Lower leg skin (tissue), 4 donors: ENCODE measurements at regions not wholly inside any gene's neighbourhood (a gene's known extent, or its start where the extent isn't known, plus 50 kb on each side); places are given as distances from the start of the nearest gene placed in this dataset.

Experiments used
- DNase-seq, 2 donors: peaks; one replicate each; pipeline ENCODE4 v3.0.0-alpha.2; 2019; ENCODE audit warnings: low spot score in 2 of 2
- H3K4me3 ChIP-seq: fragments of 200-600 bp; sonication (generic); 2 replicates; pipeline ENCODE4 v1.5.1; 2017; ENCODE audit warnings: mild to moderate bottlenecking, low read depth; ENCODE audit not compliant: poor library complexity, severe bottlenecking
- CTCF ChIP-seq, 3 donors: fragments of 450-650 bp; IDR thresholded peaks; one replicate each; pipeline ENCODE4 v1.5.1; 2016; ENCODE audit warnings: antibody characterized with exemption in 3 of 3, mild to moderate bottlenecking in 3 of 3, moderate library complexity in 2 of 3
- POLR2A ChIP-seq, 2 donors: fragments of 450-650 bp; IDR thresholded peaks; one replicate each; pipeline ENCODE4 v1.6.1; 2016 to 2017; ENCODE audit warnings: antibody characterized with exemption in 2 of 2, mild to moderate bottlenecking in 1 of 2, moderate library complexity in 1 of 2
- WGBS, 2 donors: methylation state at CpG; one replicate each; pipeline ENCODE4 v1.1.5; 2018; 5-methylcytosine and 5-hydroxymethylcytosine counted together
- intact Hi-C: fragments of 100-400 bp; cut with DNase I; formaldehyde crosslinking; loops from one replicate; pipeline ENCODE4 v1.15.0; 2023; ENCODE audit warnings: low total_unique reads

GRCh38 chr18:56166914-56167313 lies 471.5 kb downstream of the TXNL1 start:
- H3K4me3 ChIP-seq = no peak overlapping the region
- DNase-seq = no peak
- TF ChIP-seq CTCF (IDR thresholded peaks at IDR 0.05) = no peak
- no peak for TF ChIP-seq POLR2A (IDR thresholded peaks at IDR 0.05)
- intact Hi-C loops = no loop called here

- intact Hi-C loops = no loop called here
- 85 to 93% methylated on average over 5 of the region's 5 CpGs for WGBS, 2 donors
- no peak for DNase-seq
- no peak for TF ChIP-seq CTCF (IDR thresholded peaks at IDR 0.05)
- no peak for TF ChIP-seq POLR2A (IDR thresholded peaks at IDR 0.05)
- H3K4me3 ChIP-seq = no peak overlapping the region
These were observed 472.6 kb downstream of the TXNL1 start for GRCh38 chr18:56165601-56166355.

- intact Hi-C loops = no loop called here
- 49 to 54% methylated on average over 5 of the region's 5 CpGs for WGBS, 2 donors
- H3K4me3 ChIP-seq = no peak overlapping the region
- no peak for DNase-seq
- no peak for TF ChIP-seq POLR2A (IDR thresholded peaks at IDR 0.05)
- TF ChIP-seq CTCF (IDR thresholded peaks at IDR 0.05) = no peak
These were observed 475.8 kb downstream of the TXNL1 start for GRCh38 chr18:56162311-56163265.

- 29 to 40% methylated on average over 6 of the region's 6 CpGs for WGBS, 2 donors
- intact Hi-C loops = no loop called here
- no peak for DNase-seq
- no peak overlapping the region for H3K4me3 ChIP-seq
- no peak for TF ChIP-seq CTCF (IDR thresholded peaks at IDR 0.05)
These were observed 476.7 kb downstream of the TXNL1 start for GRCh38 chr18:56161566-56162260.

- DNase-seq = no peak
- H3K4me3 ChIP-seq = no peak overlapping the region
- no peak for TF ChIP-seq POLR2A (IDR thresholded peaks at IDR 0.05)
- TF ChIP-seq CTCF (IDR thresholded peaks at IDR 0.05) = no peak
- intact Hi-C loops = no loop called here
These were observed 479.7 kb downstream of the TXNL1 start for GRCh38 chr18:56158676-56159075.
